GM19324 (cell line): ENCODE measurements at regions not wholly inside any gene's neighbourhood (a gene's known extent, or its start where the extent isn't known, plus 50 kb on each side); places are given as distances from the start of the nearest gene placed in this dataset.

Source experiments
- ATAC-seq: cut with Tn5 transposase; IDR thresholded peaks from one replicate; pipeline ENCODE4 v1.9.1; 2021; ENCODE audit warnings: mild to moderate bottlenecking, moderate library complexity; ENCODE audit not compliant: unreplicated experiment, low FRiP score

- ATAC-seq: no peak
These were observed 589.9 kb downstream of the XIRP2 start for GRCh38 chr2:167478196-167478595.

DNA sequence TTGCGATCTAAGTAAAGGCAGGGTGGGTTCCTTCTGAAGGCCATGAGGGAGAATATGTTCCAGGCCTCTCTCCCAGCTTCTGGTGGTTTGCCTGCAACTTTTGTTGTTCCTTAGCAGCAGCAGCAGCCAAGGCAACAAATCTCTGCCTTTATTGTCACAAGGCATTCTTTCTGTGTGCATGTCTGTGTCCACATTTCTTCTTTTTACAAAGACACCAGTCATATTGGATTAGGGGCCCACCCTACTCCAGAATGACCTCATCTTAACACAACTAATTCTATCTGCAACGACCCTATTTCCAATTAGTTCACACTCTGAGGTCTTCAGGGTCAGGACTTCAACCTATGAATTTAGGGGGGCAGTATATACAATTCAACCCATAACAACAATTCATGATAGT is 587.5 kb downstream of the XIRP2 start:
- ATAC-seq: no peak

DNA sequence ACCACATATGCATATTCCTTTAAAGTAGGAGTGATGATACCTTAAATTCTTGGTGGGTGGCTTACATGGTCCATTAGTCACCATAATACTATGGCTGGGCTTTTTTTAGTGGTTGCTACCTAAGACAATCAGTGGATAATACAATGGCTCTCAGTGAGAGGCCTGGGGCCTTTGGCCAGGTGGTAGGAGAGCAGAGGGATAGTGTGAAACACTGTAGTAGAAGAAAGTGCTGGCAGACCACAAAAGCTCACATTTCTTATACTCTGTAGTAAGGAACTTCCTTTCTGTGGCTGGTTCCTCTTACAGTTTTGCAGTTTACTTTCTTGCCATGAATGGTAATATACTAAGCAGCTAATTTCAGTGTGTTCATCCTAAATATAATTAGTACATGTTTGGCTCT is 583.5 kb downstream of the XIRP2 start:
- peak; percentile 91 for ATAC-seq

GRCh38 chr2:167471332-167471731 is 583.1 kb downstream of the XIRP2 start:
- peak; percentile 72 for ATAC-seq

DNA sequence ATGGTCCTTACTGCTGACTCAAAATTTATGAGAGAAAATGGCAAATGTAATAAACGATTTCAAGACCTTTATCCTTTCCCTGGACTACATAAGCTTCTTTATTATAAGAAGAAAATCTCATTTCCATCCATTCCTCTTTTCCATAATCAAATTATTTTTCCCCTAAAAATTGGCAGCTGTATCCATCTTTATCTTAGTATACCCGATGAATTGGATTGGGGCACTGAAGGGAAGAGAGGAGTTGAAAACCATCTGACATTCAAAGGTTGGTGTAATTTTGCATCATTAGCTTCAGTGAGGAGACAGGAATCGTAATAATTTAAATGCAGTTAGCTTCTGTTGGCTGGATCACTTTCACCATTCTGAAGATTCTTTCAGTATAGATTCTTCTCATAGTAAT is 574.1 kb downstream of the XIRP2 start:
- no peak for ATAC-seq

- ATAC-seq: no peak
These were observed 565.8 kb downstream of the XIRP2 start for GRCh38 chr2:167454036-167454435.

GRCh38 chr2:167451496-167452289 is 563.4 kb downstream of the XIRP2 start:
- ATAC-seq: no peak

DNA sequence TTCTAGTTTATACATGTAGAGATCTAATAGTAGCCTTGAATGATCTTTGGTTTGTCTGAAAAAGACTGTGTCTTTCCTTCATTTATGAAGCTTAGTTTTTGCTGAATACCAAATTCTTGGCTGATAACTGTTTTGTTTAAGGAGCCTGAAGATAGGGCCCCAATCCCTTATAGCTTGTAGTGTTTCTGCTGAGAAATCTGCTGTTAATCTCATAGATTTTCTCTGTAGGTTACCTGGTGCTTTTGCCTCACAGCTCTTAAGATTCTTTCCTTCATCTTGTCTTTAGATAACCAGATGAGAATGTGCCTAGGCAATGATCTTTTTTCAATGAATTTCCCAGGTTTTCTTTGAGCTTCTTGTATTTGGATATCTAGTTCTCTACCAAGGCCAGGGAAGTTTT is 562.1 kb downstream of the XIRP2 start:
- no peak for ATAC-seq

GRCh38 chr2:167440382-167440781 is 552.1 kb downstream of the XIRP2 start:
- ATAC-seq: no peak

GRCh38 chr2:167438206-167438605 is 549.9 kb downstream of the XIRP2 start:
- no peak for ATAC-seq

- ATAC-seq: no peak
These were observed 543.7 kb downstream of the XIRP2 start for GRCh38 chr2:167431949-167432348.

DNA sequence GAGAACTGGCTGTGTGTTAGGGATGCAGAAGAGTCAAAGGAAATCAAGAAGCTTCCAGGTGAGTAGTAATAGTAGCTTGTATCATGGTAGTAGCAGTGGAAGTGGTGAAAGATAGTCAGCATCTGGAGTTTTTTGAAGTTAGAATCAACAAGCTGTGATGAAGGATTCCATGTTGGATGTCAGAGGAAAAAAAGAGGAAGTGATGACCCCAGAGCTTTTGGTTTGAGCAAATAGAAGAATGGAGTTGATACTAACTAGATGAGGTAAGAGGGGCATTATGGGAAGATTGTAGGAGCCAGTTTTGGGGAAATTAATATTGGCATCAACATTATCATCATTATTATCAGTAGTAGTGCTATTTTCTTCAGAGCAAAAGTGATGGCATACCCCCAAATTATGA is 542.2 kb downstream of the XIRP2 start:
- no peak for ATAC-seq

DNA sequence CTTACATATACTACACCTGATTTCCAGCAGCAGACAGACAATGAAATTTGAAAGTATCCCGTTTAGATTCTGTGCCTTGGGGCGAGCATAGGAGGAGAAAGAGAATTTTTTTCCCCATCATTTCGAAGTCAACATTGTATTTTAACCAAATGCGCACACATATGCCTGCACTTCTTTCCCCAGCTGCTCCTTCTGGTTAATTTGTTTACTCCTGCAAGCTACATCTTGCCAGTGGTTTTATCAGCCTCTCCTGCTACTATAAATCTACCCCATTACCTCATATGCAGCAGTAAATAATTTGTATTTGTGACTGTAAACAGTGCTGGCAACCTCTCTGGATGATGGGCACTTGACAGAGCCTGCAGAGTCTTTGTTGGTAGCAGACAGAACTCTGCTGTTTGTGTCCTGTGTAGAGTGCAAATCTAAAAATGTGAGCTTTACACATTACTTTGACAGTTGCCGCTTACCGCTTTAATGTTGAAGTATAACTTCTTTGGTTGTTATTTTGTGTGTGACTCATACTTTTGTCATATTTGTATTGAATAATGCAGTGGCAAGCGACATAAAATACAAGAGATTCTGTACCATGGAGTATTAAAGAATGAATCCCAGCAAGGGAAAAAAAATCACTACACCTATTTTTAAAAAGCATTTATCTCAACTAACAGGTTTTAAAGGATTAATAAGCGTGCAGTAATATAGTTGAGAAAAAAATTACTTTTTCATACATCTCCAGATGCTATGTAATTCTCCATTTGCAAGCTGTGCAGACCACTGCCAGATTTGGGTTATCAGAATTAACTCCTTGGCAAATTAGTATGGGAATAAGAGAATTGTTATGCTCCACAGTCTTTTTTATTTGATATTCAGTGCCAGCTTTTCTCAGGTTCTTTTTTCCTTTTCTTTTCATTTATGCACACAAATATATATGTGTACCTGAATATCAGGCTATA is 536.8 kb downstream of the XIRP2 start:
- ATAC-seq: no peak

- ATAC-seq: no peak
These were observed 535.9 kb downstream of the XIRP2 start for GRCh38 chr2:167424221-167424620.

- no peak for ATAC-seq
These were observed 535.5 kb downstream of the XIRP2 start for GRCh38 chr2:167423731-167424130.

DNA sequence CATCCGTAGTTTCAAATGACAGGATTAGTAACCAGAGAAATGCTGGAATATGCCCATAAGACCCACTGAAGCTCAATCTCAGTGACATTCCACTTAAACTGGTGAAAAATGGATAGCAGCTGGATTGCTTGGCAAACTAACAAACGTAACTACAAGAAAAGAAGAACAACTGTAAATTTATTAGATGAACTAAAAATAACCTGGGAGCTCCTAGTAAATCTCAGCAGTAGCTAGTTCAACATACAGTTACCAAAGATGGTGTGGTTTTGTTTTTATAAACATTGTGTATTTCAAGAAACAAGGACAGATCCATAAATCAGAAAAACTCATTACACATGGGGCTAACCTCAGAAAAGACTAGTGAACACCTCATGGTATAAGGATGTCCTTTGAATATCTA is 531.9 kb downstream of the XIRP2 start:
- no peak for ATAC-seq

DNA sequence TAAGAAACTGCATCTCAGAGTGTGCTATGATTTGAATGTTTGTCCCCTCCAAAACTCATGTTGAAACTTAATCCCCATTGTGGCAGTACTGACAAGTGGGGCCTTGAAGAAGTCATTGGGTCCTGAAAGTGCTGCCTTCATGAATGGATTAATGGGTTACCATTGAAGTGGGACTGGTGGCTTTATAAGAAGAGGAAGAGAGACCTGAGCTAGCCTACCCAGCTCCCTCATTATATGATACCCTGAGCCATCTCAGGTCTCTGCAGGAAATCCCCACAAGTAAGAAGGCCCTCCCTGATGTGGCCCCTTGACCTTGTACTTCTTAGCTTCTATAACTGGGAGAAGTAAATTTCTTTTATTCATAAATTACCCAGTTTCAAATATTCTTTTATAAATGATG is 526.8 kb downstream of the XIRP2 start:
- ATAC-seq: no peak

- ATAC-seq: no peak
These were observed 523.1 kb downstream of the XIRP2 start for GRCh38 chr2:167411367-167411766.

DNA sequence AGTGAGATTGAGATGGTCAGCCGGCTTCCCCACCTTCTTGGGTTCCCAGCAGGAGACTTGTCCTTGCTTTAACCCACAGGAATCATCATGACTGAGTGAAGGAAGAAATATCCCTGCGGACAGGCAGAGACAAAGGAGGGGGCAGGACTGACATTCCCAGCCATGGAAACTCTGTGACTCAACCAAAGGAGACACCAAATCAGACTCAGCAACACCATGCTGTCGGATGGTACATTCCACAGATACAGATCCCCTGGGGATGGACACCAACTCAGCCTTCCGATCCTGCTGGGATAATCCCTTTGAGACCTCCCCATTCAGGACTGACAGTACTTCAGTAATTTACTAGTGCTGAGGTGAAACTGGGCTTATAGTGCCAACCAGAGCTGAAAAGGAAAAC is 518.3 kb downstream of the XIRP2 start:
- no peak for ATAC-seq

DNA sequence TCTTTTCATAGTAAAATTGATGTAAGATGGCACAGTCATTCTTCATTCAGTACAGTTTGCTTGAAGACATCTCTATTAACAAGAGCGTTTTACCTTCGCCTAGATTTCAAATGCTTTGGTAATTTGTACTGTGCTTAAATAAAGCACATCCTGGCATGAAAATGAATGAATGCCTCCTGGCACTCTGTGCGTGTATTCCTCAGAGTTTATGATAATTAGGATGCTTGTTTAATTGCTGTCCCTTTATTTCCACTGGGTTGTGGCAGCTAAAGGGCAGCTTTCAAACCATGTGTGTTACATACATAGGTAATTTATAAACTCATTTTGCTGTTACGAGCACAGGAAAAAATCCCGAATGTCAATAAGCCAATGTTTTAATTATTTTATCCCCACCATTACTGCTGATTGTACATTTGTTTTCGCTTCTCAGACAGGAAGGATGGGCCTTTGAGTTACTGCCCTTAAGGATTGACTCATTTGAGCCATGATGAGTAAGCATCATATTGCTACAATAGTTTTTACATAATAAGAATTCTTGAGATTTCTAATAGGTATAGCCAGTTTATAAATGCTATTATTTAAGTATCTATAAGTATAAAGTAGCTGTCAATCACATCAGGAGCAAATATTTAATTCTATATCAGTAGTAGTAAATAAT is 516.5 kb downstream of the XIRP2 start:
- no peak for ATAC-seq

DNA sequence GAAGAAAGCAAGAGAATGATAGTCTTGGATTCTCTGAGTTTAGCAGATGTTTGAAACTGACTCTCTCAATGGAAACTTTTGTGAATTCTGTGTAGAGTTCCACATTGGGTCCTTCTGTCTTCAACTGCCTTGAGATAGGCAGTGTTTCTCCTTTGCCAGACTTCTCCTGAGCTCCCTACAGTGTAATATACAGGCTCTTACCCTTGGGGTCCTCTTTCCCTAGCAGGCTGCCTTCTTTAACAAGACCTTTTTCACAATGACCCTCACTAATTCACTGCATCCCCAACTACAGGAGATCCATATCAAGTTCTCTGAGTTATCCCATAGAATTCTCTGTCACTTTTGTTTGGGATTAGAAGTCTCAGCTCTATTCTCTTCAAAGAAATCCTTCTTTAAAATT is 513.0 kb downstream of the XIRP2 start:
- no peak for ATAC-seq
